Mesenchymal stem cell (in vitro differentiated cells and primary cell): ENCODE measurements at regions not wholly inside any gene's neighbourhood (a gene's known extent, or its start where the extent isn't known, plus 50 kb on each side); places are given as distances from the start of the nearest gene placed in this dataset.

Experiments used
- DNase-seq: peaks from one replicate; pipeline ENCODE4 v3.0.0-alpha.2; 2013
- H2AFZ ChIP-seq: one replicate; pipeline ENCODE4 v1.6.1; 2013; ENCODE audit warnings: low read depth, mild to moderate bottlenecking, control low read depth, inconsistent platforms, low read length, moderate library complexity
- H2AK5ac ChIP-seq: 2 replicates; pipeline ENCODE4 v1.6.1; 2013; ENCODE audit warnings: low read length, moderate library complexity, mild to moderate bottlenecking, inconsistent platforms; ENCODE audit not compliant: severe bottlenecking
- H2BK120ac ChIP-seq: one replicate; pipeline ENCODE4 v1.6.1; 2013; ENCODE audit warnings: low read depth, mild to moderate bottlenecking, inconsistent platforms, low read length, moderate library complexity
- H2BK12ac ChIP-seq, 2 experiments: one replicate each; pipeline ENCODE4 v1.6.1; 2013; ENCODE audit warnings: inconsistent platforms in 2 of 2, low read length in 2 of 2, mild to moderate bottlenecking in 2 of 2, moderate library complexity in 2 of 2, control low read depth in 1 of 2
- H2BK15ac ChIP-seq: one replicate; pipeline ENCODE4 v1.6.1; 2013; ENCODE audit warnings: mild to moderate bottlenecking, low read depth, inconsistent platforms; ENCODE audit not compliant: poor library complexity, severe bottlenecking
- H2BK5ac ChIP-seq: 2 replicates; pipeline ENCODE4 v1.6.1; 2013; ENCODE audit warnings: low read depth, mild to moderate bottlenecking, low read length, control low read depth, inconsistent platforms; ENCODE audit not compliant: poor library complexity, severe bottlenecking
- H3K14ac ChIP-seq, 2 experiments: one replicate each; pipeline ENCODE4 v1.6.1; 2013; ENCODE audit warnings: inconsistent platforms in 2 of 2, low read length in 2 of 2, control low read depth in 1 of 2, mild to moderate bottlenecking in 1 of 2, moderate library complexity in 1 of 2
- H3K18ac ChIP-seq, 2 experiments: one replicate each; pipeline ENCODE4 v1.6.1; 2013; ENCODE audit warnings: inconsistent platforms in 2 of 2, low read length in 2 of 2, control low read depth in 1 of 2, low read depth in 1 of 2, mild to moderate bottlenecking in 1 of 2
- H3K23ac ChIP-seq, 2 experiments: one replicate each; pipeline ENCODE4 v1.6.1; 2013; ENCODE audit warnings: inconsistent platforms in 2 of 2, low read length in 2 of 2, mild to moderate bottlenecking in 2 of 2, moderate library complexity in 2 of 2, control low read depth in 1 of 2
- H3K27ac ChIP-seq: 2 replicates; pipeline ENCODE4 v1.5.1; 2013; ENCODE audit warnings: mild to moderate bottlenecking, moderate library complexity, low read length, control low read depth, inconsistent platforms; ENCODE audit not compliant: poor library complexity, severe bottlenecking
- H3K27me3 ChIP-seq, 2 experiments: 2 replicates each; pipeline versions ENCODE4 v1.6.1 to v1.7.0; 2013; ENCODE audit warnings: low read length in 2 of 2, mild to moderate bottlenecking in 2 of 2, moderate library complexity in 2 of 2, control low read depth in 1 of 2, inconsistent platforms in 1 of 2; ENCODE audit not compliant: control insufficient read depth in 1 of 2, insufficient read depth in 1 of 2
- H3K36me3 ChIP-seq, 2 experiments: 2 replicates each; pipeline versions ENCODE4 v1.6.1 to v1.7.0; 2013; ENCODE audit warnings: low read length in 2 of 2, control low read depth in 1 of 2, inconsistent platforms in 1 of 2, low read depth in 1 of 2, mild to moderate bottlenecking in 1 of 2; ENCODE audit not compliant: insufficient read depth in 2 of 2, control insufficient read depth in 1 of 2
- H3K4ac ChIP-seq, 2 experiments: one replicate each; pipeline ENCODE4 v1.6.1; 2013; ENCODE audit warnings: inconsistent platforms in 2 of 2, low read length in 2 of 2, mild to moderate bottlenecking in 2 of 2, moderate library complexity in 2 of 2, control low read depth in 1 of 2, low read depth in 1 of 2
- H3K4me1 ChIP-seq: 2 replicates; pipeline ENCODE4 v1.6.1; 2013; ENCODE audit warnings: low read depth, low read length, control low read depth; ENCODE audit not compliant: control insufficient read depth, insufficient read depth
- H3K4me2 ChIP-seq: 2 replicates; pipeline ENCODE4 v1.6.1; 2013; ENCODE audit warnings: low read length, mild to moderate bottlenecking, inconsistent platforms; ENCODE audit not compliant: poor library complexity, severe bottlenecking
- H3K4me3 ChIP-seq, 2 experiments: 2 replicates each; pipeline versions ENCODE4 v1.5.1 to v1.7.0; 2013; ENCODE audit warnings: low read length in 2 of 2, mild to moderate bottlenecking in 2 of 2, control low read depth in 1 of 2, low read depth in 1 of 2; ENCODE audit not compliant: insufficient read depth in 1 of 2
- H3K79me1 ChIP-seq: replicated peaks from 2 replicates; pipeline ENCODE4 v1.6.1; 2013; ENCODE audit warnings: mild to moderate bottlenecking, control low read depth, low read length, inconsistent platforms; ENCODE audit not compliant: poor library complexity, severe bottlenecking
- H3K9ac ChIP-seq: 2 replicates; pipeline ENCODE4 v1.7.0; 2013; ENCODE audit warnings: mild to moderate bottlenecking, low read length, moderate library complexity
- H3K9me3 ChIP-seq: 2 replicates; pipeline ENCODE4 v1.7.0; 2013; ENCODE audit warnings: mild to moderate bottlenecking, low read length; ENCODE audit not compliant: control insufficient read depth
- H4K8ac ChIP-seq: one replicate; pipeline ENCODE4 v1.6.1; 2013; ENCODE audit warnings: inconsistent platforms, mild to moderate bottlenecking, low read length, moderate library complexity
- H4K91ac ChIP-seq: one replicate; pipeline ENCODE4 v1.6.1; 2013; ENCODE audit warnings: mild to moderate bottlenecking, low read length, inconsistent platforms
- WGBS: methylation state at CpG from one replicate; pipeline ENCODE4 v1.1.7; 2013; ENCODE audit warnings: mixed read lengths; 5-methylcytosine and 5-hydroxymethylcytosine counted together

DNA sequence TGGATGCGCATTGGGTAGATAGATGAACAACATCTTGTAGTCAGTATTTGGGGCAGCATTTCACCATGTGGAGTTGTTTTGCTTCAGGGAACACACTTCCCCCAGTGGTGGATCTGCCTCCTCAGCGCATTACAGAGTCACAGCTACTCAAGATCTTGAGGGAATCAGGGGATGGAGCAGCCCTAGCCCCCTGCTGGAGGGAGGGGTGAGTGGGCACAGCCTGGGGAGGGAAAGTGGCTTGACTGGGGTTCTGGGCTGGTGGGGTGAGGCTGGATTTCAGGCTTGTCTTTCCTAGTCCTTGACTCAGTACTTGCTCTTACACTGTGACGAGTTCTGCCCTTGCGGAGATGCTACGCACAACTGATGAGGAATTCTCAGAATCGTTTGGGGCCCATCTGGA lies 271.0 kb upstream of the HS6ST1 start:
- WGBS = 94% methylated on average over 6 of the region's 6 CpGs
- Histone ChIP-seq H2BK12ac (no peak overlapping the region), H2AFZ (no peak overlapping the region), H3K18ac (no peak overlapping the region), H3K36me3 (no peaks in the 10 kb centered on the region), H3K4ac (no peak overlapping the region), H3K4me3 (no peak overlapping the region), H3K79me1 (no peaks in the 10 kb centered on the region), H2BK15ac (no peak overlapping the region), H3K9me3 (no peaks in the 10 kb centered on the region), H3K4me2 (no peak overlapping the region), H4K8ac (no peak overlapping the region), H3K27ac (no peak overlapping the region), H3K14ac (no peak overlapping the region), H3K27me3 (peaks cover 9 to 35% of the 10 kb centered on the region in 2 experiments), H3K4me1 (peaks cover 12% of the 10 kb centered on the region), H2BK120ac (no peak overlapping the region), H3K9ac (no peak overlapping the region), H2BK5ac (no peak overlapping the region), H4K91ac (no peak overlapping the region), H3K23ac (no peak overlapping the region), H2AK5ac (no peak overlapping the region)
- no peak for DNase-seq

DNA sequence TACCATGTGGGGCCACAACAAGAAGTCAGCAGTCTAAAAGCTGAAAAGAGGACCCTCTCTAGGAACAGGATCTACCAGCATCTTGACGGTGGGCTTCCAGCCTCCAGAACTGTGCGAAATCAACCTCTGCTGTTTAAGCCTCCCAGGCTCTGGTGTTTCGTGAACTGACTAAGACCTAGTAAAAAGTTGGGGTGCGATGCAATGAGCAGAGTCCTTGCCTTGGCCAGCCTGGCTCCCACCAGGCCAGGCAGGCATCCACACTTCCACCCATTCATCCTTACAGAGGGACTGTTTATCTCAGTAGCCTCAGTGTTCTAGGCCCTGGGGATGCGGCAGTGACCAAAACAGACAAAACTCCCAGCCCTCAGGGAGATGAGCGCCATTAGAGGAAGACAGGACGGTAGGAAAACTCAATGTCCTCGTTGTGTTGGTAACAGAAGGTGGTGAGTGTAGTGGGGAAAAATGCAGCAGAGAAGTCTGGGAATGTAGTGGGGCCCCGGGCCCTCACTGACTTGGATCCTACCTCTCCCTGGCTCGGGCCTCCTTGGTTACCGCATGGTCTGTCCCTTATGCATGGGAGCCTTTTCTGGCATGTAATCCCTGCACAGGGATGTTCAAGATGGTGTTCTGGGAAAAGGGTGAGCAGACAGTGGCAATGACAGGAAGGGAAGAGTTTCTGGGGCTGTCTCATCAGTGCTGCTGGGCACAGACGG lies 271.8 kb upstream of the HS6ST1 start:
- no peak overlapping the region for H3K4me2 ChIP-seq
- H4K8ac ChIP-seq = no peak overlapping the region
- no peaks in the 10 kb centered on the region for H3K36me3 ChIP-seq
- H3K4me1 ChIP-seq = peaks cover 18% of the 10 kb centered on the region
- no peak overlapping the region for H4K91ac ChIP-seq
- H3K27me3 ChIP-seq = peaks cover 9 to 39% of the 10 kb centered on the region in 2 experiments
- no peaks in the 10 kb centered on the region for H3K79me1 ChIP-seq
- H3K9me3 ChIP-seq = no peaks in the 10 kb centered on the region
- no peak for DNase-seq
- no peak overlapping the region for H2AK5ac ChIP-seq
- no peak overlapping the region for H2AFZ ChIP-seq
- H3K14ac ChIP-seq = no peak overlapping the region
- H3K4me3 ChIP-seq = no peak overlapping the region
- H3K23ac ChIP-seq = no peak overlapping the region
- no peak overlapping the region for H2BK120ac ChIP-seq
- H3K27ac ChIP-seq = no peak overlapping the region
- H3K9ac ChIP-seq = no peak overlapping the region
- 95% methylated on average over 12 of the region's 12 CpGs for WGBS
- no peak overlapping the region for H3K18ac ChIP-seq
- no peak overlapping the region for H2BK15ac ChIP-seq
- no peak overlapping the region for H3K4ac ChIP-seq
- no peak overlapping the region for H2BK5ac ChIP-seq
- no peak overlapping the region for H2BK12ac ChIP-seq

DNA sequence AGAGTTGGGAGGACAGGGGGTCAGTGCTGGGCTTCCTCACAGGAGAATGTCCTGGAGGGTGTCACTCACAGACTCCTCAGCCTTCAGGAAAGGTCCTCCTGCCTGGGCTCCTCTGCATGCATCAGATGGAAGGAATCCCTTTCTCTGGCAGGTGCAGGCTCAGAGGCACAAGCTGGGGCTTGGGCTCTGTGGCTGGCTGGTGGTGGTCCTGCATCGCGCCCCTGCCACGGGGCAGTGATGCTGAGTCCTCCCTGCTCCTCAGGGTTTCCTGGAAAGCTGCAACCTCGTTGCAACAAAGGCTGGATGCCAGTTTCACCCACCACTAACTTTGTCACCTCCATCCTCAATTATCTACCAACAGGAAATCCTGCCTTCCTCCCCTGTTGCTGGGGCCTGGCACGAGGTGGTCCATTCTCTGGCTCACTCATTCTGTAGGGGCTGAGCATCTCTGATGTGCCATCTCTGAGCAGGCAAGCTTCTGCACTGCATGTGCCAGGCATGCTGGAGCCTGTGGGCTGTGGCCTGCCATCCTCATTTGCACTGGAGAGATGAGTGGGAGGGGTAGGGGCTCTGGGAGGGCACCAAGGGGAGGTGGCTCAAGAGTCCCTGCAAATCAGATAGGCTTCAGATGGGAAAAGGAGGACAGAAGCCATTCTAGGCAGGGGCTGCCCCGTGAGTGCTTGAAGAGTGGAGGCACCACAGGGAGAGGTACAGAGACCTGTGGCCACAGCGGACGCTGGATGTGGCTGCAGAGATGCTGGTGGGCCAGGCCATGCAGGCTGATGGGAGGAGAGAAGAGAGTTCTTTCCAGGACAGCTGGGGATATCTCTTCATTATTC lies 272.6 kb upstream of the HS6ST1 start:
- Histone ChIP-seq H3K4me1 (peaks cover 24% of the 10 kb centered on the region), H3K4ac (no peak overlapping the region), H3K4me3 (no peak overlapping the region), H3K14ac (no peak overlapping the region), H3K18ac (no peak overlapping the region), H3K23ac (peak overlapping the region in 1 of 2 experiments; percentile 84), H4K91ac (peak overlapping the region; percentile 31), H4K8ac (no peak overlapping the region), H2BK120ac (no peak overlapping the region), H3K27ac (no peak overlapping the region), H2BK12ac (no peak overlapping the region), H3K4me2 (no peak overlapping the region), H3K36me3 (no peaks in the 10 kb centered on the region), H2BK5ac (no peak overlapping the region), H2AFZ (no peak overlapping the region), H3K27me3 (peaks cover 12 to 46% of the 10 kb centered on the region in 2 experiments), H3K79me1 (no peaks in the 10 kb centered on the region), H3K9me3 (no peaks in the 10 kb centered on the region), H2AK5ac (no peak overlapping the region), H3K9ac (no peak overlapping the region), H2BK15ac (no peak overlapping the region)
- DNase-seq = no peak
- WGBS = 83% methylated on average over 8 of the region's 8 CpGs
